Hematopoietic multipotent progenitor cell treated with erythropoietin and hydrocortisone succinate and interleukin-3 and kit ligand, for 6 days (in vitro differentiated cells): ENCODE measurements at regions not wholly inside any gene's neighbourhood (a gene's known extent, or its start where the extent isn't known, plus 50 kb on each side); places are given as distances from the start of the nearest gene placed in this dataset.

ENCODE experiments used
- DNase-seq: peaks from one replicate; pipeline ENCODE4 v3.0.0-alpha.2; 2015

- DNase-seq = peak; percentile 1
Observed at GRCh38 chr2:52810460-52810859, 957.1 kb upstream of the CHAC2 start.

GRCh38 chr2:52805901-52806410, 961.6 kb upstream of the CHAC2 start:
- no peak for DNase-seq

- no peak for DNase-seq
Observed at GRCh38 chr2:52794581-52794980, 973.0 kb upstream of the CHAC2 start.

- no peak for DNase-seq
Observed at GRCh38 chr2:52779446-52779845, 988.2 kb upstream of the CHAC2 start.

GRCh38 chr2:52776571-52776970, 991.0 kb upstream of the CHAC2 start:
- no peak for DNase-seq

GRCh38 chr2:52775674-52776073, 991.9 kb upstream of the CHAC2 start:
- no peak for DNase-seq

GRCh38 chr2:52765735-52766134, 1001.9 kb upstream of the CHAC2 start:
- DNase-seq = no peak

GRCh38 chr2:52749764-52750163, 1017.8 kb upstream of the CHAC2 start:
- DNase-seq = no peak

- no peak for DNase-seq
Observed at GRCh38 chr2:52745144-52745543, 1022.5 kb upstream of the CHAC2 start.

GRCh38 chr2:52732849-52733395, 1034.7 kb upstream of the CHAC2 start:
- DNase-seq = no peak

GRCh38 chr2:52724585-52724984, 1043.0 kb upstream of the CHAC2 start:
- no peak for DNase-seq

- DNase-seq = no peak
Observed at GRCh38 chr2:52717836-52718235, 1049.8 kb upstream of the CHAC2 start.

GRCh38 chr2:52710810-52711618, 1056.6 kb upstream of the CHAC2 start:
- no peak for DNase-seq

GRCh38 chr2:52704251-52704650, 1063.4 kb upstream of the CHAC2 start:
- no peak for DNase-seq

- no peak for DNase-seq
Observed at GRCh38 chr2:52703004-52703403, 1064.6 kb upstream of the CHAC2 start.

GRCh38 chr2:52698408-52698807, 1069.2 kb upstream of the CHAC2 start:
- no peak for DNase-seq

- no peak for DNase-seq
Observed at GRCh38 chr2:52697690-52698089, 1069.9 kb upstream of the CHAC2 start.

GRCh38 chr2:52695731-52696130, 1071.9 kb upstream of the CHAC2 start:
- DNase-seq = no peak

- DNase-seq = no peak
Observed at GRCh38 chr2:52686935-52687334, 1080.7 kb upstream of the CHAC2 start.

- DNase-seq = no peak
Observed at GRCh38 chr2:52676056-52676455, 1091.5 kb upstream of the CHAC2 start.

- DNase-seq = no peak
Observed at GRCh38 chr2:52668724-52669123, 1098.9 kb upstream of the CHAC2 start.

GRCh38 chr2:52659546-52659945, 1108.1 kb upstream of the CHAC2 start:
- no peak for DNase-seq

- no peak for DNase-seq
Observed at GRCh38 chr2:52658598-52658997, 1109.0 kb upstream of the CHAC2 start.

- DNase-seq = no peak
Observed at GRCh38 chr2:52639692-52640091, 1127.9 kb upstream of the CHAC2 start.

- DNase-seq = no peak
Observed at GRCh38 chr2:52632543-52632942, 1135.1 kb upstream of the CHAC2 start.
